ENCODE measurements at regions not wholly inside any gene's neighbourhood (a gene's known extent, or its start where the extent isn't known, plus 50 kb on each side); places are given as distances from the start of the nearest gene placed in this dataset.

GRCh38 chr15:93613386-93613785 is 524.4 kb upstream of the RGMA start:
- no peak for DNase-seq
- Histone ChIP-seq H3K27me3 (no peaks in the 10 kb centered on the region), H3K27ac (peak overlapping the region in 5 of 12 donors; percentile 64 to 77 (median 72)), H3K36me3 (no peaks in the 10 kb centered on the region), H3K4me1 (peaks cover 0 to 13% (median 0%) of the 10 kb centered on the region in 12 donors), H3K9me3 (no peaks in the 10 kb centered on the region), H3K4me3 (no peak overlapping the region)
- intact Hi-C loops (cut with DNase I): loop anchor here in 4 of 10 donors (10.0 kb wide), 3 partner anchors 129 to 579 kb away; partner anchors contain the start of gene RGMA (in 1 of the 4)
- 88 to 95% (median 91%) methylated on average over 3 of the region's 3 CpGs for WGBS, 4 donors
- TF ChIP-seq POLR2A (IDR thresholded peaks at IDR 0.05): no peak
- no peak for ATAC-seq

- peak overlapping the region in 2 of 12 donors; percentile 64 to 74 for H3K27ac ChIP-seq
- DNase-seq (no peak), ATAC-seq (no peak)
- H3K9me3 ChIP-seq: no peaks in the 10 kb centered on the region
- H3K36me3 ChIP-seq: no peaks in the 10 kb centered on the region
- 60 to 67% (median 64%) methylated on average over 2 of the region's 2 CpGs for WGBS, 4 donors
- no peaks in the 10 kb centered on the region for H3K27me3 ChIP-seq
- intact Hi-C loops (cut with DNase I): loop anchor here in 4 of 10 donors (10.0 kb wide), 3 partner anchors 128 to 578 kb away; partner anchors contain the start of gene RGMA (in 1 of the 4)
- TF ChIP-seq CTCF (IDR thresholded peaks at IDR 0.05): no peak
- no peak for TF ChIP-seq POLR2A (IDR thresholded peaks at IDR 0.05)
- H3K4me1 ChIP-seq: peaks cover 0 to 13% (median 0%) of the 10 kb centered on the region in 12 donors
- H3K4me3 ChIP-seq: no peak overlapping the region
These were observed 523.9 kb upstream of the RGMA start for GRCh38 chr15:93612953-93613352.

GRCh38 chr15:93610944-93611343 is 521.9 kb upstream of the RGMA start:
- Histone ChIP-seq H3K27ac (no peak overlapping the region), H3K9me3 (no peaks in the 10 kb centered on the region), H3K27me3 (peaks cover 0 to 8% (median 0%) of the 10 kb centered on the region in 9 donors), H3K4me3 (no peak overlapping the region), H3K4me1 (peaks cover 0 to 13% (median 0%) of the 10 kb centered on the region in 12 donors), H3K36me3 (no peaks in the 10 kb centered on the region)
- peak in 2 of 5 donors; percentile 26 to 35 for DNase-seq
- TF ChIP-seq CTCF (IDR thresholded peaks at IDR 0.05) (no peak), POLR2A (IDR thresholded peaks at IDR 0.05) (no peak)
- 71 to 87% (median 82%) methylated on average over 8 of the region's 8 CpGs for WGBS, 4 donors
- peak in 1 of 4 donors; percentile 73 for ATAC-seq
- intact Hi-C loops (cut with DNase I): loop anchor here in 4 of 10 donors (10.0 kb wide), 3 partner anchors 126 to 576 kb away; partner anchors contain the start of gene RGMA (in 1 of the 4)

GRCh38 chr15:93608643-93609148 is 519.7 kb upstream of the RGMA start:
- Histone ChIP-seq H3K4me3 (no peak overlapping the region), H3K27me3 (peaks cover 0 to 8% (median 0%) of the 10 kb centered on the region in 9 donors), H3K4me1 (peaks cover 0 to 4% (median 0%) of the 10 kb centered on the region in 12 donors), H3K36me3 (no peaks in the 10 kb centered on the region), H3K27ac (no peak overlapping the region), H3K9me3 (no peaks in the 10 kb centered on the region)
- WGBS, 4 donors: 70 to 80% (median 79%) methylated on average over 3 of the region's 3 CpGs
- ATAC-seq: no peak
- TF ChIP-seq POLR2A (IDR thresholded peaks at IDR 0.05): no peak
- TF ChIP-seq CTCF (IDR thresholded peaks at IDR 0.05): no peak
- intact Hi-C loops (cut with DNase I): no loop called here
- DNase-seq: no peak
